ENCODE measurements at regions not wholly inside any gene's neighbourhood (a gene's known extent, or its start where the extent isn't known, plus 50 kb on each side); places are given as distances from the start of the nearest gene placed in this dataset.

GRCh38 chr16:72400257-72401083 is 228.5 kb upstream of the PMFBP1 start:
- DNase-seq, result peak; percentile 42

- DNase-seq, result no peak
These were observed 227.9 kb upstream of the PMFBP1 start for GRCh38 chr16:72399811-72400210.

- DNase-seq, result no peak
These were observed 225.9 kb upstream of the PMFBP1 start for GRCh38 chr16:72397876-72398275.

- DNase-seq, result no peak
These were observed 222.6 kb upstream of the PMFBP1 start for GRCh38 chr16:72394526-72394925.

- no peak for DNase-seq
These were observed 217.8 kb upstream of the PMFBP1 start for GRCh38 chr16:72389791-72390190.

- DNase-seq, result no peak
These were observed 216.1 kb upstream of the PMFBP1 start for GRCh38 chr16:72388007-72388406.

- no peak for DNase-seq
These were observed 212.7 kb upstream of the PMFBP1 start for GRCh38 chr16:72384651-72385050.

GRCh38 chr16:72380283-72380682 is 208.3 kb upstream of the PMFBP1 start:
- no peak for DNase-seq

GRCh38 chr16:72373201-72373600 is 201.2 kb upstream of the PMFBP1 start:
- no peak for DNase-seq

- DNase-seq, result no peak
These were observed 200.4 kb upstream of the PMFBP1 start for GRCh38 chr16:72372087-72373045.

GRCh38 chr16:72371307-72372086 is 199.5 kb upstream of the PMFBP1 start:
- DNase-seq, result no peak

GRCh38 chr16:72369274-72369673 is 197.3 kb upstream of the PMFBP1 start:
- DNase-seq, result no peak

GRCh38 chr16:72367851-72368250 is 195.9 kb upstream of the PMFBP1 start:
- DNase-seq, result no peak

GRCh38 chr16:72362973-72363372 is 191.0 kb upstream of the PMFBP1 start:
- DNase-seq, result no peak

GRCh38 chr16:72362476-72362875 is 190.5 kb upstream of the PMFBP1 start:
- DNase-seq, result no peak

GRCh38 chr16:72357910-72358309 is 186.0 kb upstream of the PMFBP1 start:
- no peak for DNase-seq

- DNase-seq, result no peak
These were observed 183.6 kb upstream of the PMFBP1 start for GRCh38 chr16:72355561-72355960.

GRCh38 chr16:72349719-72350118 is 177.8 kb upstream of the PMFBP1 start:
- no peak for DNase-seq

- DNase-seq, result no peak
These were observed 161.0 kb upstream of the PMFBP1 start for GRCh38 chr16:72332926-72333325.

GRCh38 chr16:72324578-72324977 is 152.6 kb upstream of the PMFBP1 start:
- DNase-seq, result no peak

- no peak for DNase-seq
These were observed 145.5 kb upstream of the PMFBP1 start for GRCh38 chr16:72317446-72317845.

GRCh38 chr16:72313903-72314302 is 141.9 kb upstream of the PMFBP1 start:
- no peak for DNase-seq

- no peak for DNase-seq
These were observed 140.9 kb upstream of the PMFBP1 start for GRCh38 chr16:72312828-72313227.

All from activated CD4-positive, alpha-beta T cell treated with anti-CD3 and anti-CD28 coated beads, Interleukin-10, Interleukin-2, amounts not matched to agents 100 ng/mL and 50 ng/mL, durations not matched to agents 16 hours and 8 hours (primary cell).